MG63 (cell line): ENCODE measurements at regions not wholly inside any gene's neighbourhood (a gene's known extent, or its start where the extent isn't known, plus 50 kb on each side); places are given as distances from the start of the nearest gene placed in this dataset.

ENCODE experiments used
- DNase-seq: peaks from one replicate; pipeline ENCODE4 v3.0.0-alpha.2; 2020
- H3K27me3 ChIP-seq: fragments of 250-450 bp; sonication (Bioruptor Pico); 2 replicates; pipeline ENCODE4 v1.5.1; 2020; ENCODE audit warnings: mild to moderate bottlenecking, moderate library complexity
- H3K36me3 ChIP-seq: fragments of 250-450 bp; sonication (Bioruptor Pico); 2 replicates; pipeline ENCODE4 v1.5.1; 2020; ENCODE audit warnings: mild to moderate bottlenecking, moderate library complexity
- H3K4me3 ChIP-seq: fragments of 250-450 bp; sonication (Bioruptor Pico); 2 replicates; pipeline ENCODE4 v1.5.1; 2020; ENCODE audit warnings: mild to moderate bottlenecking, moderate library complexity
- H3K9me3 ChIP-seq: fragments of 250-450 bp; sonication (Bioruptor Pico); 2 replicates; pipeline ENCODE4 v1.5.1; 2020; ENCODE audit warnings: mild to moderate bottlenecking, moderate library complexity

- Histone ChIP-seq H3K27me3 (no peaks in the 10 kb centered on the region), H3K4me3 (no peak overlapping the region), H3K9me3 (no peaks in the 10 kb centered on the region; the same call in 1 of the 2 replicates), H3K36me3 (no peaks in the 10 kb centered on the region)
- DNase-seq, result peak; percentile 57
These were observed 87.0 kb upstream of the TSHZ3 start for GRCh38 chr19:31436121-31436776.

- H3K36me3 ChIP-seq, result no peaks in the 10 kb centered on the region
- no peaks in the 10 kb centered on the region for H3K27me3 ChIP-seq
- H3K4me3 ChIP-seq, result no peak overlapping the region
- H3K9me3 ChIP-seq, result no peaks in the 10 kb centered on the region; the same call in 1 of the 2 replicates
- no peak for DNase-seq
These were observed 89.4 kb upstream of the TSHZ3 start for GRCh38 chr19:31438401-31439269.

- Histone ChIP-seq H3K9me3 (no peaks in the 10 kb centered on the region; the same call in 1 of the 2 replicates), H3K27me3 (no peaks in the 10 kb centered on the region), H3K36me3 (no peaks in the 10 kb centered on the region), H3K4me3 (no peak overlapping the region)
- no peak for DNase-seq
These were observed 90.0 kb upstream of the TSHZ3 start for GRCh38 chr19:31439270-31439573.

GRCh38 chr19:31444931-31445330, 95.7 kb upstream of the TSHZ3 start:
- no peak for DNase-seq
- H3K36me3 ChIP-seq, result no peaks in the 10 kb centered on the region
- H3K27me3 ChIP-seq, result no peaks in the 10 kb centered on the region
- no peak overlapping the region for H3K4me3 ChIP-seq
- H3K9me3 ChIP-seq, result no peaks in the 10 kb centered on the region; the same call in 1 of the 2 replicates

GRCh38 chr19:31445406-31445805, 96.2 kb upstream of the TSHZ3 start:
- Histone ChIP-seq H3K27me3 (no peaks in the 10 kb centered on the region), H3K36me3 (no peaks in the 10 kb centered on the region), H3K9me3 (no peaks in the 10 kb centered on the region; the same call in 1 of the 2 replicates), H3K4me3 (no peak overlapping the region)
- DNase-seq, result no peak

- Histone ChIP-seq H3K4me3 (no peak overlapping the region), H3K36me3 (no peaks in the 10 kb centered on the region), H3K9me3 (no peaks in the 10 kb centered on the region; the same call in 1 of the 2 replicates), H3K27me3 (no peaks in the 10 kb centered on the region)
- DNase-seq, result peak; percentile 94
These were observed 99.0 kb upstream of the TSHZ3 start for GRCh38 chr19:31448221-31448657.

GRCh38 chr19:31449379-31449778, 100.1 kb upstream of the TSHZ3 start:
- no peak overlapping the region for H3K4me3 ChIP-seq
- DNase-seq, result no peak
- no peaks in the 10 kb centered on the region; the same call in 1 of the 2 replicates for H3K9me3 ChIP-seq
- H3K36me3 ChIP-seq, result no peaks in the 10 kb centered on the region
- no peaks in the 10 kb centered on the region for H3K27me3 ChIP-seq

- Histone ChIP-seq H3K27me3 (no peaks in the 10 kb centered on the region), H3K4me3 (no peak overlapping the region), H3K9me3 (peaks cover 4% of the 10 kb centered on the region; the same call in 1 of the 2 replicates), H3K36me3 (no peaks in the 10 kb centered on the region)
- no peak for DNase-seq
These were observed 101.5 kb upstream of the TSHZ3 start for GRCh38 chr19:31450696-31451095.

- peaks cover 4% of the 10 kb centered on the region; the same call in 1 of the 2 replicates for H3K9me3 ChIP-seq
- DNase-seq, result no peak
- no peaks in the 10 kb centered on the region for H3K36me3 ChIP-seq
- H3K27me3 ChIP-seq, result no peaks in the 10 kb centered on the region
- no peak overlapping the region for H3K4me3 ChIP-seq
These were observed 102.6 kb upstream of the TSHZ3 start for GRCh38 chr19:31451686-31452330.

GRCh38 chr19:31459430-31459829, 110.2 kb upstream of the TSHZ3 start:
- no peak overlapping the region for H3K4me3 ChIP-seq
- no peak for DNase-seq
- H3K9me3 ChIP-seq, result peaks cover 4% of the 10 kb centered on the region; the same call in 1 of the 2 replicates
- no peaks in the 10 kb centered on the region for H3K27me3 ChIP-seq
- no peaks in the 10 kb centered on the region for H3K36me3 ChIP-seq

- DNase-seq, result peak; percentile 17
- H3K27me3 ChIP-seq, result no peaks in the 10 kb centered on the region
These were observed 112.7 kb upstream of the TSHZ3 start for GRCh38 chr19:31461814-31462539.

GRCh38 chr19:31470229-31470939, 121.1 kb upstream of the TSHZ3 start:
- Histone ChIP-seq H3K9me3 (no peaks in the 10 kb centered on the region), H3K36me3 (no peaks in the 10 kb centered on the region), H3K4me3 (no peak overlapping the region), H3K27me3 (no peaks in the 10 kb centered on the region; the same call in 1 of the 2 replicates)
- no peak for DNase-seq

More at GRCh38 chr19:31461814-31462539, 112.7 kb upstream of the TSHZ3 start:
- Histone ChIP-seq H3K4me3 (no peak overlapping the region), H3K36me3 (no peaks in the 10 kb centered on the region), H3K9me3 (no peaks in the 10 kb centered on the region)

- Histone ChIP-seq H3K9me3 (no peaks in the 10 kb centered on the region), H3K36me3 (no peaks in the 10 kb centered on the region), H3K27me3 (no peaks in the 10 kb centered on the region; the same call in 1 of the 2 replicates), H3K4me3 (no peak overlapping the region)
- DNase-seq, result no peak
These were observed 121.7 kb upstream of the TSHZ3 start for GRCh38 chr19:31470952-31471351.

- no peaks in the 10 kb centered on the region; the same call in 1 of the 2 replicates for H3K9me3 ChIP-seq
- no peak for DNase-seq
- no peaks in the 10 kb centered on the region for H3K36me3 ChIP-seq
- no peaks in the 10 kb centered on the region; the same call in 1 of the 2 replicates for H3K27me3 ChIP-seq
- no peak overlapping the region for H3K4me3 ChIP-seq
These were observed 129.0 kb upstream of the TSHZ3 start for GRCh38 chr19:31478241-31478640.

- H3K36me3 ChIP-seq, result no peaks in the 10 kb centered on the region
- DNase-seq, result no peak
- H3K27me3 ChIP-seq, result no peaks in the 10 kb centered on the region
- H3K4me3 ChIP-seq, result no peak overlapping the region
- H3K9me3 ChIP-seq, result peaks cover 6% of the 10 kb centered on the region
These were observed 134.1 kb upstream of the TSHZ3 start for GRCh38 chr19:31483226-31483857.
